ENCODE measurements at regions not wholly inside any gene's neighbourhood (a gene's known extent, or its start where the extent isn't known, plus 50 kb on each side); places are given as distances from the start of the nearest gene placed in this dataset.

DNA sequence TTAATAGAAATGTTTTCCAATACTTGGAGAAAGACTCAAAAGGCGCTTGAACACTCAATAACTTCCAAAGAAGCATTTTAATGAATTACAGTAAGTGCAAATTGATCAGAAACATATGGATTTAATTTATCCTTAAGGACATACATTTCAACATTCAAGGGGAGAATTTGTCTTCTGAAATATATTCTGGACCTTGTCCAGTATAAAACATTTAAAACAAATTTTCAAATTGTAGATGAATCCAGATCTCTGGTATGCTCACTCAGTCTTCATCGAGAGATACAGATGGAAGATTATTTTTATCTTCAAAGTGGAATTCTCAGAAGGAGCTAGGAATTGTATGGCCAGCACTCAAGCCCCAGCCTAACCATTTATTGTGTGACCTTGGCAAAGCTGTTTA lies 310.4 kb downstream of the ZNF674 start:
- TF ChIP-seq, protein P1, sequence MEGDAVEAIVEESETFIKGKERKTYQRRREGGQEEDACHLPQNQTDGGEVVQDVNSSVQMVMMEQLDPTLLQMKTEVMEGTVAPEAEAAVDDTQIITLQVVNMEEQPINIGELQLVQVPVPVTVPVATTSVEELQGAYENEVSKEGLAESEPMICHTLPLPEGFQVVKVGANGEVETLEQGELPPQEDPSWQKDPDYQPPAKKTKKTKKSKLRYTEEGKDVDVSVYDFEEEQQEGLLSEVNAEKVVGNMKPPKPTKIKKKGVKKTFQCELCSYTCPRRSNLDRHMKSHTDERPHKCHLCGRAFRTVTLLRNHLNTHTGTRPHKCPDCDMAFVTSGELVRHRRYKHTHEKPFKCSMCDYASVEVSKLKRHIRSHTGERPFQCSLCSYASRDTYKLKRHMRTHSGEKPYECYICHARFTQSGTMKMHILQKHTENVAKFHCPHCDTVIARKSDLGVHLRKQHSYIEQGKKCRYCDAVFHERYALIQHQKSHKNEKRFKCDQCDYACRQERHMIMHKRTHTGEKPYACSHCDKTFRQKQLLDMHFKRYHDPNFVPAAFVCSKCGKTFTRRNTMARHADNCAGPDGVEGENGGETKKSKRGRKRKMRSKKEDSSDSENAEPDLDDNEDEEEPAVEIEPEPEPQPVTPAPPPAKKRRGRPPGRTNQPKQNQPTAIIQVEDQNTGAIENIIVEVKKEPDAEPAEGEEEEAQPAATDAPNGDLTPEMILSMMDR (conservative IDR thresholded peaks at IDR 0.05; ENCODE audit: low read depth, low read length), result no peak
- TF ChIP-seq FOS (IDR thresholded peaks at IDR 0.05; ENCODE audit: low read depth, low read length), result no peak
- TF ChIP-seq, protein P2, sequence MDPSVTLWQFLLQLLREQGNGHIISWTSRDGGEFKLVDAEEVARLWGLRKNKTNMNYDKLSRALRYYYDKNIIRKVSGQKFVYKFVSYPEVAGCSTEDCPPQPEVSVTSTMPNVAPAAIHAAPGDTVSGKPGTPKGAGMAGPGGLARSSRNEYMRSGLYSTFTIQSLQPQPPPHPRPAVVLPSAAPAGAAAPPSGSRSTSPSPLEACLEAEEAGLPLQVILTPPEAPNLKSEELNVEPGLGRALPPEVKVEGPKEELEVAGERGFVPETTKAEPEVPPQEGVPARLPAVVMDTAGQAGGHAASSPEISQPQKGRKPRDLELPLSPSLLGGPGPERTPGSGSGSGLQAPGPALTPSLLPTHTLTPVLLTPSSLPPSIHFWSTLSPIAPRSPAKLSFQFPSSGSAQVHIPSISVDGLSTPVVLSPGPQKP (IDR thresholded peaks at IDR 0.05; ENCODE audit: borderline replicate concordance, low read depth, low read length), result no peak
- no peak for TF ChIP-seq POLR2A (IDR thresholded peaks at IDR 0.05; ENCODE audit: low read depth, low read length)
- TF ChIP-seq MAFK (IDR thresholded peaks at IDR 0.05; ENCODE audit: low read depth, low read length), result no peak
- TF ChIP-seq RFX5 (IDR thresholded peaks at IDR 0.05; ENCODE audit: low read depth, low read length), result no peak
- TF ChIP-seq CEBPB (IDR thresholded peaks at IDR 0.05; ENCODE audit: low read depth, low read length), result no peak

All from IMR-90 (cell line).